SKM-1 treated with dmso at 0.1 percent for 144 hours (cell line): ENCODE measurements at regions not wholly inside any gene's neighbourhood (a gene's known extent, or its start where the extent isn't known, plus 50 kb on each side); places are given as distances from the start of the nearest gene placed in this dataset.
"Not testable (repeated sequence)": the region's sequence is repeated elsewhere in the genome, so short reads cannot be mapped to it uniquely, and the experiment has no call there.

Experiments
- DNase-seq: peaks from one replicate; lab custom pipeline; 2025; ENCODE audit not compliant: unreplicated experiment; lab: John Stamatoyannopoulos, UW

DNA sequence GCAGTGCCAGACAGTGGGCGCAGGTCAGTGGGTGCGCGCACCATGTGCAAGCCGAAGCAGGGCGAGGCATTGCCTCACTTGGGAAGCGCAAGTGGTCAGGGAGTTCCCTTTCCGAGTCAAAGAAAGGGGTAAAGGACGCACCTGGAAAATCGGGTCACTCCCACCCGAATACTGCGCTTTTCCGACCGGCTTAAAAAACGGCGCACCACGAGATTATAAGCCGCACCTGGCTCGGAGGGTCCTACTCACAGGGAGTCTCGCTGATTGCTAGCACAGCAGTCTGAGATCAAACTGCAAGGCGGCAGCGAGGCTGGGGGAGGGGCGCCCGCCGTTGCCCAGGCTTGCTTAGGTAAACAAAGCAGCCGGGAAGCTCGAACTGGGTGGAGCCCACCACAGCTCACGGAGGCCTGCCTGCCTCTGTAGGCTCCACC lies 77.9 kb downstream of the NR4A2 start:
- DNase-seq, result not testable (repeated sequence)

GRCh38 chr2:156253765-156254164 lies 78.8 kb downstream of the NR4A2 start:
- no peak for DNase-seq

- no peak for DNase-seq
Observed at GRCh38 chr2:156242874-156243273, 89.6 kb downstream of the NR4A2 start.

DNA sequence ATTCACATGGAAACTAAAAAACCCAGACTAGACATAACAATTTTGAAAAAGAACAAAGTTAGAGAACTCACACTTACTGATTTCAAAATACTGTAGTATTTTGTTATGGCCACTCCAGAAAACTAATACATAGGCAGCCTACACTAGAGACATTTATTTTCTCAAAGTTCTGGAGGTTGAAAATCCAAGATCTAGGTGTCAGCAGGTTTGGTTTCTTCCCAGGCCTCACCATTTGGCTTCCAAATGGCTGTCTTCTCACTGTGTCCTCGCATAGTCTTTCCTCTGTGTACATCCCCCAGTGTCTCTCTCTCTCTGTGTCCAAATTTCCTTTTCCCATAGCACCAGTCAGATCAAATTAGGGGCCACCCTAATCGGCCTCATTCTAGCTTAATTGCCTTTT lies 95.0 kb downstream of the NR4A2 start:
- DNase-seq, result no peak

DNA sequence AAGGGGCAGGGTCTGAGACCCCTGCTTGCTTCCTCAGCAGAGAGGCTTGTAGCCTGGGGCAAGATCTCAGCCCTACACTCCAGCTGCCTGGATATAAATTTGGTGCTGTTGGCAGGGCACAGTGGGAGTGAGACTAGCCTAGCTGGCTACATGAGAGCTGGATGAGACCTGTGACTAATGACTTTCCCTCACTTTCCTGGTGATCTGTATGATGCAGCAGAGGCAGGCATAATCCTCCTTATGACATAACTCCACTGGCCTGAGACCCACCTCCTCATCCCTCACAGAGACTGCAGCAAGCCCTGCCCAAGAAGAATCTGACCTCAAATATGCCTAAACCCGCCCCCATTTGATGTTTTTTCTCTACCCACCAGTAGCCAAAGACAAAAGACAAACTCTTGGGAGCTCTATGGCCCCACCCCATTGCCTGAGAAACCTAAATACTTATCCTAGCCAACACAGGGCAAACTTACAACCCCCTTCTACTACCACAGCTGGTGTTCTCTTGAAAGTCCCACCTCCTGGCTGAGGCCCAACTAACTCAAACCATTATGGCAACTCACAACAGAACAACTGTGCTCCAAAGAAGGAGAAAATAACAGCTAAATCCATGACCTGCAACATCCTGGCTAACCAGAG lies 102.7 kb downstream of the NR4A2 start:
- DNase-seq, result no peak

- not testable (repeated sequence) for DNase-seq
Observed at GRCh38 chr2:156223328-156223727, 109.2 kb downstream of the NR4A2 start.

GRCh38 chr2:156221703-156222102 lies 110.8 kb downstream of the NR4A2 start:
- no peak for DNase-seq

- no peak for DNase-seq
Observed at GRCh38 chr2:156219491-156220100, 112.9 kb downstream of the NR4A2 start.

GRCh38 chr2:156215656-156216055 lies 116.9 kb downstream of the NR4A2 start:
- DNase-seq, result no peak

- no peak for DNase-seq
Observed at GRCh38 chr2:156211318-156211717, 121.2 kb downstream of the NR4A2 start.

GRCh38 chr2:156206355-156206754 lies 126.2 kb downstream of the NR4A2 start:
- no peak for DNase-seq

DNA sequence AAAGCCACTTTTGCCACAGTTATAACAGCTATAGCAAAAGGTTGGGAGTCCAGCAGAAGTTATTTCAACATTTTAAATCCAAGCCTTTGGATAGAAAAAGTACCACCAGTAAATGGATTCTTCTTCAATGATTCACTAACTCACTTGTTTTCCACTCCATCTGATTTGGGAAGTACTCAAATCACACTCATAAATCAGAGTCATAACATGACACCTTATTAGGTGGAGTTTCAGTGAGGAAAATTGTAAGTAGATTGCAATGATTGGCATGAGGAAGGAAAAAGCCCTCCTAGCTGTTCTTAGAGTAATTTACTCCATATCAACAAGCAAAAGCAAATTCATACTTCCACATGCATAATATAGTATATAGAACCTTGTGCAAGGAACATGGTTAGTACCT lies 132.9 kb downstream of the NR4A2 start:
- DNase-seq, result no peak

DNA sequence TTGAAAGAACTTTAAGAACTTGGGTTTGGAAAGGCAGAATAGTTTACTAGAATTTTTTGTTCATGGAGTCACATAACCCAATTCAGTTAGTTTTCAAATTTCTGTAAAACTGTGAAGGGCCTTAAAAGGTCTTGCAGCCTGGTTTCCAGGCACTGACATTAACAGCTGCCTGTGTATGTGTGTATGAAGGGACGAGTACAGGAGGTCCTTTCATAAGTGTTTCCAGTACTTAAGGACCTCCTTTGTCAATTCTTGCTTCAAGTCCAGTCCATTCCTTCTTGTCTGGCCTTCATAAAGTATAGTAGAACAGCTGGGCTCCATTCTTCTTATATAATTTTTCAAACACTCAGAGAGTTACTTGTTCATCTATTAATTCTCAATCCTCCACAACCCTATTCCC lies 136.5 kb downstream of the NR4A2 start:
- DNase-seq, result no peak

DNA sequence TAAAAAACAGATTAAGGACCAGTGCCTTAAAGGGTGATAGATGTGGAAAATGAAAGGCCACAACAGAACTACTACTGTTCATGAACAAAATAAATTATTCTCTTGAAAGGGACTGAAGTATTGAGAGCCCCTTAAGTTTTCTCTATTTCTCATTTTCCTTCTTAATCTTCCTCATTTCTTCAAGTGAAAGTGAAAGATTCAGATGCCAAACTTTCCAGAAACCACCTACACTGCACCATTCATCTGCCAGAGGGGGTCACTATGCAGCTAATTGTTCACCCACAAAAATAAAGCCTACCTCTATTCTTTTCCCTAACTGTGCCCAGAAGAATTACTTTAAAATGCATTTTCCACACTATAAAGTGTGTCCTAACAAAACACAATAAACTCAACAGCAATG lies 140.1 kb downstream of the NR4A2 start:
- no peak for DNase-seq

GRCh38 chr2:156191527-156191926 lies 141.0 kb downstream of the NR4A2 start:
- no peak for DNase-seq

DNA sequence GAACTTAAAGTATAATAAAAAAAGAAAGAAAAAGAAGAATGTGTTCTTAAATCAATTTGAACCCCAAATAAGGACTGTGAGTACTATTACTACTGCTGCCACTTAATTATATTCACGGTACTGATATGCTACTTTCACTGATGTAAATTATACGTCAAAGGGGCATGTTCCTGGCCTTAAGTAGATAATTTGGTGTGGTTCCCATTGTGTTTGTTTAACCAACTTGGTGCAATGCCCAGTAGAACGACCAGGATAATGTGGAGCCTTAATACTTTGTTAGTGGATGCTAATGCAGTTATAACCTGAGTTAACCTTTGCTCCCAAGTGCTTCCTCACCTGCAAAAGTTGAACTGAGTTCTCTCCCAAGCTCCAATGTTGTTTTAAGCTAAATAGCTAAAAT lies 142.0 kb downstream of the NR4A2 start:
- DNase-seq, result no peak

DNA sequence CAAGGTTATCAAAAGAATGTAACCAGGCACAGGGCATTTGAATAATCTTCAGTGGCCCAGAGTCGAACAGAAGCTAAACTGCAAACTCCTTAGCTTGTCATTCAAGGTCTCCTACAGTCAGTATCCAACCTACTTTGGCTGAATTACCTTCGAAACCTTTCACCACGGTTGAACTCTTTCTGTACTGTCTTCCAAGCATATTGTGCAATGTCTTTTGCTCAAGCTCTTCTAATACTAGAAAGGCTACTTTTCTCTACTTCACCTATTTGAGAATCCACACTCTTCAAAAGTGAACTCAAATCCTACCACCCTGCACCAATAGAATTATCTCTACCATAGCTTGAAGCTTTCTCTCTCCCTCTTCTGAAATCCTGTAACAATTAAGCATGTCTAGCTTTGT lies 142.9 kb downstream of the NR4A2 start:
- no peak for DNase-seq

- no peak for DNase-seq
Observed at GRCh38 chr2:156189143-156189542, 143.4 kb downstream of the NR4A2 start.

DNA sequence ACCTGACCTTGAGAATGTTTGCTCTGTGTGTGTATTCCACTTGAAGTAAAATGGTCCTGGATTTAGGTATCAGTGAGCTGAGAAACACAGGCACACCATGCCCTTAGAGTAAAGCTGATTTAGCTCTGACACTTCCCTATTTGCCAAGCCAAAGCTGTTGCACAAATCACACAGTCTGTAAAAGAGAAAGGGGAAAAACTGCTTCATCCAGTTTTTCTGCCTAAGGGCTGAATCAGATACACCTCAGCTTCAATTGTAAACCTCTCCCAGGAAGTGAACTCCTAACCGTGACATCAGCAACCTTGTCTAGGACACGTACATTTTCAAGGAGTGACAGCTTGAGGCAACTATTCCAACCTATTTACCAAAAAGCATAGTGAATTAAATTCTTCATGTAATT lies 150.4 kb downstream of the NR4A2 start:
- peak; percentile 44 for DNase-seq

DNA sequence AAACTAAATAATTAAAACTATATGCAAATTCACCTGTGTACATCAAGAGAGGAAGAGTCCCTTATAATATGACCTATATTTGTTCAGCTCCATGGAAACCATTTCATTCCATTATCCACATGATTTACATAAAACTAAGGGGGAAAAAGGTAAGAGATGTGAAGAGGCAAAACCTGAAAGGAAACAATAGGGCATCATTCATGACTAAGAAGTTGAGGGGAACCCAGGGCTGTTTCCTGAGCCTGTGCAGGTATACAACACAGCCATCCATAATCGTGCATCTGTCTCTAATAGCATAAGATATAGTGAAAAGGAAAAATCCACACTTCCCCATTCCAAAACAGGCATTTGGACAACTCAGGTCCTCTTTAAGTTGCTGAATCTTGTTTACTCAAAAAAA lies 151.3 kb downstream of the NR4A2 start:
- no peak for DNase-seq

DNA sequence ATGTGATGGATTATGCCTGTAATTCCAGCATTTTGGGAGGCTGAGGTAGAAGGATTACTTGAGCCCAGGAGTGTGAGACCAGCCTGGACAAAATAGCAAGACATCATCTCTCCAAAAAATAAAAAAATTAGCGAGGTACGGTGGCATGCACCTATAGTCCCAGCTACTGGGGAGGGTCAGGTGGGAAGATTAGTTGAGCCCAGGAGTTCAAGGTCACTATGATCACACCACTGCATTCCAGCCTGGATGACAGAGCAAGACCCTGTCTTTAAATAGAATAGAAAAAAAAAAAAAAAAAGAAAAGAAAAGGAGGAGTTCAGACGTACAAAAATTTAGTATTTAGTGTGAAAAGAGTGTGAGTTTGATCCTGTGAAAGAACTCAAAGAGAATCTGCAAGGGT lies 154.9 kb downstream of the NR4A2 start:
- no peak for DNase-seq

DNA sequence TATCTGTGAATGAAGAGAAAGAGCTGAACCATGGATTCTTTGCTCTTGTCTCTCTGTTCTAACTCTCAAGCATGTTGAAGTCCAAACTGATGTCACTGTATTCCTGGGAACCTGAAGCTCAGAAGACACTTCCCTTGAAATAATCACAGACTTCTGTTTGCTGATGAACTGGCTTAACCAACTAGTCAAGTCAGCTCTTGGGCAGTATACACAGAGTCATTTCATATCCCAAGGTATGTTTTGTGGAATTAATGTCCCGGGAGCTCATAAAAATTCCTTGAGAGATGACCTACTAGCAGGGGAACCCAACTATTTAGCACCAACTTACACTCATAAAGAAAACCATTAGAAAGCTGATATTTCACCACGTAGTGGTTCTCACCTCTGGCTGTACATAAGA lies 156.6 kb downstream of the NR4A2 start:
- DNase-seq, result no peak

DNA sequence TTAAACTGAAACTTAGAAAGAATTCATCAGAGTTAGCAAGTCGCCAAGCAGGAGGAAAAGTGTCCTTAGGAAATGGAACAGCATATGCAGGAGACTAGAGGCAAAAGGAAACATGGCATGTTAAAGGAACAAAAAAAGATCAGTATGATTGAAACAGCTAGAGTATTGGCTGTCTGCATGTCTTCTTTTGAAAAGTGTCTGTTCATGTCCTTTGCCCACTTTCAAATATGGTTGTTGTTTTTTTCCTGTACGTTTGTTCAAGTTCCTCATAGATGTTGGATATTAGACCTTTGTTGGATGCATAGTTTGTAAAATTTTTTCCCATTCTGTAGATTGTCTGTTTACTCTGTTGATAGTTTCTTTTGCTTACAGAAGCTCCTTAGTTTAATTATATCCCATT lies 161.6 kb downstream of the NR4A2 start:
- no peak for DNase-seq
